Mesodermal cell (in vitro differentiated cells): ENCODE measurements at regions not wholly inside any gene's neighbourhood (a gene's known extent, or its start where the extent isn't known, plus 50 kb on each side); places are given as distances from the start of the nearest gene placed in this dataset.
"Not testable (repeated sequence)": the region's sequence is repeated elsewhere in the genome, so short reads cannot be mapped to it uniquely, and the experiment has no call there.

Experiments
- H3K27ac ChIP-seq: 2 replicates; pipeline ENCODE4 v1.7.0; 2013; ENCODE audit warnings: mild to moderate bottlenecking, low read depth, low read length, moderate library complexity; ENCODE audit not compliant: severe bottlenecking
- H3K36me3 ChIP-seq: 2 replicates; pipeline ENCODE4 v1.7.1; 2013; ENCODE audit warnings: mild to moderate bottlenecking, low read length, moderate library complexity; ENCODE audit not compliant: control insufficient read depth, insufficient read depth
- H3K4me1 ChIP-seq: one replicate; pipeline ENCODE4 v1.7.1; 2013; ENCODE audit warnings: mild to moderate bottlenecking, low read length; ENCODE audit not compliant: insufficient read depth, control insufficient read depth, poor library complexity, severe bottlenecking
- H3K4me3 ChIP-seq: 2 replicates; pipeline ENCODE4 v1.7.0; 2013; ENCODE audit warnings: low read length, control low read depth, mild to moderate bottlenecking; ENCODE audit not compliant: insufficient read depth, poor library complexity, severe bottlenecking; ENCODE audit errors: extremely low read depth
- H3K9me3 ChIP-seq: 2 replicates; pipeline ENCODE4 v1.7.1; 2013; ENCODE audit warnings: mild to moderate bottlenecking, low read length, moderate library complexity; ENCODE audit not compliant: control insufficient read depth
- WGBS, 2 experiments: methylation state at CpG; one replicate each; pipeline ENCODE4 v1.1.5; 2013; ENCODE audit warnings: missing lambda C conversion rate in 2 of 2; ENCODE audit not compliant: insufficient coverage in 2 of 2; 5-methylcytosine and 5-hydroxymethylcytosine counted together

DNA sequence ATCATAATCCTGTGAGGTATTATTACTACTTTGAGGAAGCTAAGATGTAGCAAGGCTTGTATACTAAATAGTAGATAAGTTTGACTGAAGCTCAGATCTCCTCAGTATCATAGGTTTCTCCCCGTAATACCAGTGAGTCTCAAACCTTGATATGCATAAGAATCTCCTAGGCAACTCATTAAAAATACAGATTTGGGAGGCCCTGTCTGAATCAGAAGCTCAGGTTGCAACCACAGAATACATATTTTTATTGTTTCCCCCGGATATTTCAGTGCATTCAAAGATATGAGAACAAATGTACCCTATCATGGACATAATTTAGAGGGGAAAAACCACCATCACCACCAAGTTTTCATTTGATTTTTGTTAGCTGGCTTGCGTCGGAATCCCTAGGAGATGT, 242.1 kb upstream of the C2CD4B start:
- Histone ChIP-seq H3K9me3 (no peaks in the 10 kb centered on the region), H3K36me3 (no peaks in the 10 kb centered on the region), H3K4me1 (no peaks in the 10 kb centered on the region), H3K27ac (no peak overlapping the region), H3K4me3 (no peak overlapping the region)
- 94% methylated on average over 2 of the region's 4 CpGs; no CpG with 5 or more reads in 1 of the 2 experiments for WGBS, 2 experiments

GRCh38 chr15:62407962-62408361, 242.9 kb upstream of the C2CD4B start:
- Histone ChIP-seq H3K4me1 (no peaks in the 10 kb centered on the region), H3K36me3 (no peaks in the 10 kb centered on the region), H3K4me3 (no peak overlapping the region), H3K9me3 (no peaks in the 10 kb centered on the region), H3K27ac (no peak overlapping the region)
- 40 to 97% methylated on average over 1 to 3 of the region's 4 CpGs for WGBS, 2 experiments

DNA sequence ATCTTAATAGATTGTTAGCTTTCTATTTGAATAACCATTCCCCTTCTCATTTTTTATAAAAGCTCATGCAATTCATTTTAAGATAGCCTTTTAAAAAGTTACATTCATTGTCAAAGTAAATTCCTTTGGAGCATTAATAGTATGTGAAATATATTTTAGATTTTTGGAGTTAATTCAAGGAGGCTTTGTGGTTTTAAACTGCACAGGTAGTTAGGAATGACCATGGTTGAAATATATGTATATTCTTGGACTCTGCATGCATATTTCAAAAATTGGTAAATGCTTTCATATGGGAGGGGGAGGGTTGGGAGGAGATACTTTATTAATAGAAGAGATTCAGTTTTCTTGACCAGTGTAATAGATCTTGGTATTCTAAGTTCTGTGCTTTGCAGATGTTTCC, 244.4 kb upstream of the C2CD4B start:
- Histone ChIP-seq H3K27ac (no peak overlapping the region), H3K36me3 (no peaks in the 10 kb centered on the region), H3K4me1 (no peaks in the 10 kb centered on the region), H3K4me3 (no peak overlapping the region), H3K9me3 (no peaks in the 10 kb centered on the region)

- no peak overlapping the region for H3K27ac ChIP-seq
- H3K9me3 ChIP-seq: no peaks in the 10 kb centered on the region
- H3K36me3 ChIP-seq: no peaks in the 10 kb centered on the region
- WGBS, 2 experiments: 84 to 90% methylated on average over 5 of the region's 5 CpGs
- H3K4me1 ChIP-seq: peaks cover 3% of the 10 kb centered on the region
- no peak overlapping the region for H3K4me3 ChIP-seq
Observed at GRCh38 chr15:62412686-62413085, 247.6 kb upstream of the C2CD4B start.

DNA sequence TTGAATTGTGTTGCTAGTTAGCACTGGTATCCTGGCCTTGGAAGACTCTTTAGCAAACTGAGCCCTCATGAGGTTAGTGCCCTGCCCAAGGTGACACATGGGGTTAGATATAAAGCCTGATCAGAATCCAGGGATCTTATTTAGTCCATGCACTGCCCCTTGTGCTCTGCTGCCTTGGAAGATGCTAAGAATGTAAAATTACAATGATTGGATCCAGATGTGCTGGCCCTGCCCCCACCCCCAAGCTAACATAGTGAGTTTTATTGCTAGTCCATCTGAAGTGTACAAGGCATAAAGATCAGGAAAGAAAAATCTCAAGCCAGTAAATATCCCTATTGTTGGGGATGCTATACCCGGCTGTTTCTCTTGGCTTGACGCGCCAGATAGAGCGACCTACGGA, 248.1 kb upstream of the C2CD4B start:
- Histone ChIP-seq H3K36me3 (no peaks in the 10 kb centered on the region), H3K9me3 (no peaks in the 10 kb centered on the region), H3K4me1 (peaks cover 3% of the 10 kb centered on the region), H3K4me3 (no peak overlapping the region), H3K27ac (no peak overlapping the region)
- WGBS, 2 experiments: 100% methylated on average over 4 to 5 of the region's 5 CpGs

GRCh38 chr15:62413786-62414185, 248.7 kb upstream of the C2CD4B start:
- Histone ChIP-seq H3K9me3 (no peaks in the 10 kb centered on the region), H3K4me1 (peaks cover 3% of the 10 kb centered on the region), H3K4me3 (no peak overlapping the region), H3K27ac (no peak overlapping the region), H3K36me3 (no peaks in the 10 kb centered on the region)

GRCh38 chr15:62415498-62415897, 250.4 kb upstream of the C2CD4B start:
- Histone ChIP-seq H3K36me3 (no peaks in the 10 kb centered on the region), H3K27ac (no peak overlapping the region), H3K9me3 (no peaks in the 10 kb centered on the region), H3K4me3 (no peak overlapping the region), H3K4me1 (peaks cover 3% of the 10 kb centered on the region)
- WGBS, 2 experiments: 85 to 100% methylated on average over 3 to 5 of the region's 7 CpGs

DNA sequence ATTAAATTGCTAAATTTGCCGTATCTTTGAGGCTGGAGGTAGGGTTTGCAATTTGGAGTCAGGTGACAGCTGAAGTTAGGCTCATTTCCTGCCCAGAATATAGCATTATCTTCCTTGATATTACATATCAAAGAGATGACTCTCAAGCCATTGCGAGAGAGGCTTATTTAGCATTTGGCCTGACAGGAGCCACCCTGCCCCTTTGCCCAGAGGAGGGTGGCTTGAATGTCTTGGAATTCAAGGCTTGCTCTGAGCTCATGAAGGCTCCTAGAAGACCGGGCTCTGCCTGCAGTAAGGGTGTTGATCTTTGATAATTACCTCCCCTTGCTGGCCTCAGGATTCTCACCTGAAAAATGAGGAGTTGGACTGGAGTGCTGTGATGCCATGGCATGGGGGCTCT, 251.4 kb upstream of the C2CD4B start:
- WGBS, 2 experiments: 50 to 55% methylated on average over 1 of the region's 3 CpGs
- H3K4me1 ChIP-seq: peaks cover 3% of the 10 kb centered on the region

GRCh38 chr15:62417439-62417838, 252.4 kb upstream of the C2CD4B start:
- Histone ChIP-seq H3K4me1 (peaks cover 3% of the 10 kb centered on the region), H3K36me3 (peaks cover 4% of the 10 kb centered on the region), H3K4me3 (no peak overlapping the region), H3K27ac (no peak overlapping the region), H3K9me3 (no peaks in the 10 kb centered on the region)
- WGBS, 2 experiments: 85 to 100% methylated on average over 1 to 2 of the region's 3 CpGs

More for the DNA sequence above, 251.4 kb upstream of the C2CD4B start:
- H3K27ac ChIP-seq: no peak overlapping the region
- no peaks in the 10 kb centered on the region for H3K9me3 ChIP-seq
- H3K36me3 ChIP-seq: peaks cover 4% of the 10 kb centered on the region
- H3K4me3 ChIP-seq: no peak overlapping the region

DNA sequence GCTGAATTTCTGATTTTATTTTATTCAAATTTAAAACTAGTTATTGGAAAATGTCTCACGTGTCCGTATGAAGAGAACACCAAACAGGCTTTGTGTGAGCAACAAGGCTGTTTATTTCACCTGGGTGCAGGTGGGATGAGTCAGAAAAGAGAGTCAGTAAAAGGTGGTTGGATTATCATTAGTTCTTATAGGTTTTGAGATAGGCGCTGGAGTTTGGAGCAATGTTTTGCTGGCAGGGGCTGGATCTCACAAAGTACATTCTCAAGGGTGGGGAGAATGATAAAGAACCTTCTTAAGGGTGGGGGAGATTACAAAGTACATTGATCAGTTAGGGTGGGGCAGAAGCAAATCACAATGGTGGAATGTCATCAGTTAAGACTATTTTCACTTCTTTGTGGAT, 253.4 kb upstream of the C2CD4B start:
- H3K27ac ChIP-seq, H3K36me3 ChIP-seq, H3K9me3 ChIP-seq, H3K4me1 ChIP-seq, H3K4me3 ChIP-seq: not testable (repeated sequence)
- WGBS, 2 experiments: 78 to 97% methylated on average over 1 to 3 of the region's 3 CpGs

- Histone ChIP-seq H3K4me3 (no peak overlapping the region), H3K27ac (no peak overlapping the region), H3K9me3 (no peaks in the 10 kb centered on the region), H3K4me1 (peaks cover 3% of the 10 kb centered on the region), H3K36me3 (peaks cover 4% of the 10 kb centered on the region)
- 100% methylated on average over 1 of the region's 2 CpGs; no CpG with 5 or more reads in 1 of the 2 experiments for WGBS, 2 experiments
Observed at GRCh38 chr15:62419192-62419591, 254.1 kb upstream of the C2CD4B start.

GRCh38 chr15:62420371-62420770, 255.3 kb upstream of the C2CD4B start:
- H3K4me3 ChIP-seq, H3K4me1 ChIP-seq, H3K27ac ChIP-seq, H3K9me3 ChIP-seq, H3K36me3 ChIP-seq: not testable (repeated sequence)
- WGBS, 2 experiments: 82 to 100% methylated on average over 2 to 5 of the region's 6 CpGs
